ENCODE measurements at regions not wholly inside any gene's neighbourhood (a gene's known extent, or its start where the extent isn't known, plus 50 kb on each side); places are given as distances from the start of the nearest gene placed in this dataset.

- Histone ChIP-seq H3K36me3 (no peaks in the 10 kb centered on the region), H3K4me1 (no peaks in the 10 kb centered on the region), H4K20me1 (no peaks in the 10 kb centered on the region), H3K9me3 (replicated peaks in 1 of 11) (no peaks in the 10 kb centered on the region), H3K4me3 (no peak overlapping the region), H3K9ac (no peak overlapping the region), H3K27ac (no peak overlapping the region), H3K4me2 (no peak overlapping the region), H3K27me3 (no peaks in the 10 kb centered on the region)
- TF ChIP-seq Cebpa-rat (IDR thresholded peaks at IDR 0.05), result no peak
These were observed 1623.0 kb upstream of the ACVR2A start for GRCh38 chr2:146221826-146222225.

DNA sequence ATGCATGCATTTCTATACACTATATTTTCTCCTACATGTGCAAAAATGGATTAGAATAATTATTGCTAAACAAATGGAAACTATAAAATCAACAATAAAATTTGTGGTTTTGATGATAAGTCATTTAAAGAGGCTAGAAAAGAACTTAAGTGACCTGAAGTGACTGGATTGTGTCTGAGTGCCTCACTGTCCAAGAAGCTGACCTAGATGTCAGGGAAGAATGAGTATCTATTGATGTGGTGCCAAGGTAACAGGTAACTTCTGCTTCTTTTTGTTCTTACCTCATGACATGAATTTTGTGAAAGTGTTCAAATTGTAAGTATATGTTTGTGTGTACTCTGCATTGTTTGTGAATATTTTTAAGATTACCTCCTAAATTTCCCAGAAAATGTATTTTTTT is 1623.9 kb upstream of the ACVR2A start:
- Histone ChIP-seq H3K9ac (no peak overlapping the region), H3K9me3 (replicated peaks in 1 of 11) (no peaks in the 10 kb centered on the region), H3K27ac (no peak overlapping the region), H3K4me1 (no peaks in the 10 kb centered on the region), H3K4me2 (no peak overlapping the region), H3K36me3 (no peaks in the 10 kb centered on the region), H3K27me3 (no peaks in the 10 kb centered on the region), H4K20me1 (no peaks in the 10 kb centered on the region), H3K4me3 (no peak overlapping the region)
- no peak for TF ChIP-seq Cebpa-rat (IDR thresholded peaks at IDR 0.05)

DNA sequence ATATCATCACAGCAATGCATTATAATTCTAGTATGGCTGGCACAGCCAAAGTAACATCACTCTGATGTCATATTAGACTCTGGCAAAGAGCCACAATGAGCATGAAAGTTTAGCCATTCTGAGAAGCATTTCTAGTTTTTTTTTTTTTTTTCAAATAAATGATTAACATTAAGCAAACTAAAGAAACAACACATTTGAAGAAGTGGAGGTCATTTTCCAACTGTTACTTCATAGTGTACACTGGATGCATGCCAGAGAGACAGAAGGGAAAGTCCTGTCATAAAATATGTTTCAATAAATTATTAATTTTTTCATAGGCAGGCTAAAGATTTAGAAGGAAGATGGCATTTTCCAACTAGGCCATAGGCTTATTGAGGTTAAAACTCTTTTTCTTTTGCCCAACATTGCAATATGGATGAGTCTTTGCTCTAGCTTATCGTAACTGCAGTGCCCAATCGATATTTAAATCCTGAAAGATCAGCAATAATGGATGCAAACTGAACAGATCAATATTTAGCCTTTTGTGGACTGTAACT is 1630.4 kb upstream of the ACVR2A start:
- Histone ChIP-seq H3K27ac (no peak overlapping the region), H3K4me3 (no peak overlapping the region), H3K4me2 (no peak overlapping the region), H4K20me1 (no peaks in the 10 kb centered on the region), H3K36me3 (no peaks in the 10 kb centered on the region), H3K27me3 (no peaks in the 10 kb centered on the region), H3K4me1 (no peaks in the 10 kb centered on the region), H3K9ac (no peak overlapping the region), H3K9me3 (replicated peaks in 1 of 11) (no peaks in the 10 kb centered on the region; a peak in 1 of 22 replicates)
- TF ChIP-seq Cebpa-rat (IDR thresholded peaks at IDR 0.05), result no peak

- Histone ChIP-seq H4K20me1 (no peaks in the 10 kb centered on the region), H3K4me1 (no peaks in the 10 kb centered on the region), H3K9ac (no peak overlapping the region), H3K27me3 (no peaks in the 10 kb centered on the region), H3K9me3 (replicated peaks in 1 of 11) (no peaks in the 10 kb centered on the region; a peak in 1 of 22 replicates), H3K4me3 (no peak overlapping the region), H3K36me3 (no peaks in the 10 kb centered on the region), H3K27ac (no peak overlapping the region), H3K4me2 (no peak overlapping the region)
- TF ChIP-seq Cebpa-rat (IDR thresholded peaks at IDR 0.05), result no peak
These were observed 1631.2 kb upstream of the ACVR2A start for GRCh38 chr2:146213674-146214073.

DNA sequence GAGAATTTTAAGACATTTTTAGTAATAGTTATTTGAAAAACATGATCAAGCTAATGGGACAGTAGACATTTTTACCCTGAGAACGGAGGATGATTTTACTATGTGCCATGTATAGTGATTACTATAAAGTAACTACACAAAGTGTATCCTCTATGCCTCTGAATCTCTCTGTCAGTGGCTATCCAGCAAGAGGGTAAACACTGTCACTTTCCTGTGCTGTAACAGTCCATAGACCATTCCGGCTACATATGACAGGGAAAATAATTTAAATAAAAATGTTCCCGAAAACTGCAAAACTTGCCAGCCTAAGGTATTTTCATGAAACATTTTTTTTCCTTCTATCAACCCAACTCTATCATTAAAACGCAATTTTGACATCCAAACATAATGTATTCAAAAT is 1632.2 kb upstream of the ACVR2A start:
- H3K27ac ChIP-seq, result no peak overlapping the region

DNA sequence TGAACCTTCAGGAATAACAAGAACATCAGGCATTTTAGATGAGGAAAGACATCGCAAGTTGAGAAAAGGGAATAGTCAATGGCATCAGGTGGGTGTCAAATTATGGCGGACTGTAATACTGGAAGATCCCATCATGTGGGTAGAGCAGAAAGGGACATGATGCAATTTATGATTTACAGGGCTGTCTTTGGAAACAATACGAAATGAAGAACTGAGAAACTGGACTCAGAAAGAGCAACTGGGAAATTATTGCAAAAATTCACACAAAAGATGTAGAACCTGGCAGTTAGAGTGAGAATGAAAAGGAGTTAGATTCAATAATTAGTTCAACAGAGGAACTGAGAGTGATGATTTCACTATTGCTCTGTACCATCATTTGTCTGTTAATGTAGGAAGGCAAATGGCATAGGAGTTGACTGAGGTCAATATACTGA is 1635.0 kb upstream of the ACVR2A start:
- TF ChIP-seq Cebpa-rat (IDR thresholded peaks at IDR 0.05), result no peak
- Histone ChIP-seq H4K20me1 (no peaks in the 10 kb centered on the region), H3K27ac (no peak overlapping the region), H3K27me3 (no peaks in the 10 kb centered on the region), H3K4me3 (no peak overlapping the region), H3K36me3 (no peaks in the 10 kb centered on the region), H3K4me1 (no peaks in the 10 kb centered on the region), H3K9me3 (replicated peaks in 1 of 11) (no peaks in the 10 kb centered on the region; a peak in 1 of 22 replicates), H3K4me2 (no peak overlapping the region), H3K9ac (no peak overlapping the region)

More for the DNA sequence above, 1632.2 kb upstream of the ACVR2A start:
- Histone ChIP-seq H3K27me3 (no peaks in the 10 kb centered on the region), H3K4me1 (no peaks in the 10 kb centered on the region), H3K9ac (no peak overlapping the region), H3K9me3 (replicated peaks in 1 of 11) (no peaks in the 10 kb centered on the region; a peak in 1 of 22 replicates), H3K4me3 (no peak overlapping the region), H4K20me1 (no peaks in the 10 kb centered on the region), H3K4me2 (no peak overlapping the region), H3K36me3 (no peaks in the 10 kb centered on the region)
- TF ChIP-seq Cebpa-rat (IDR thresholded peaks at IDR 0.05), result no peak

- Histone ChIP-seq H3K9ac (no peak overlapping the region), H3K9me3 (replicated peaks in 1 of 11) (no peaks in the 10 kb centered on the region; a peak in 1 of 22 replicates), H3K4me3 (no peak overlapping the region), H4K20me1 (no peaks in the 10 kb centered on the region), H3K4me1 (no peaks in the 10 kb centered on the region), H3K36me3 (no peaks in the 10 kb centered on the region), H3K27ac (no peak overlapping the region), H3K27me3 (no peaks in the 10 kb centered on the region), H3K4me2 (no peak overlapping the region)
- TF ChIP-seq Cebpa-rat (IDR thresholded peaks at IDR 0.05), result no peak
These were observed 1636.9 kb upstream of the ACVR2A start for GRCh38 chr2:146207901-146208300.

- Histone ChIP-seq H3K4me2 (no peak overlapping the region), H3K36me3 (no peaks in the 10 kb centered on the region), H3K27me3 (no peaks in the 10 kb centered on the region), H3K9me3 (replicated peaks in 1 of 11) (no peaks in the 10 kb centered on the region; a peak in 1 of 22 replicates), H3K9ac (no peak overlapping the region), H3K27ac (no peak overlapping the region), H4K20me1 (no peaks in the 10 kb centered on the region), H3K4me3 (no peak overlapping the region), H3K4me1 (no peaks in the 10 kb centered on the region)
- no peak for TF ChIP-seq Cebpa-rat (IDR thresholded peaks at IDR 0.05)
These were observed 1637.4 kb upstream of the ACVR2A start for GRCh38 chr2:146207417-146207816.

GRCh38 chr2:146203064-146203624 is 1641.7 kb upstream of the ACVR2A start:
- Histone ChIP-seq H3K4me3 (no peak overlapping the region), H4K20me1 (no peaks in the 10 kb centered on the region), H3K27me3 (no peaks in the 10 kb centered on the region), H3K9me3 (replicated peaks in 1 of 11) (no peaks in the 10 kb centered on the region), H3K4me2 (no peak overlapping the region), H3K27ac (no peak overlapping the region), H3K9ac (no peak overlapping the region), H3K4me1 (no peaks in the 10 kb centered on the region), H3K36me3 (no peaks in the 10 kb centered on the region)
- no peak for TF ChIP-seq Cebpa-rat (IDR thresholded peaks at IDR 0.05)

DNA sequence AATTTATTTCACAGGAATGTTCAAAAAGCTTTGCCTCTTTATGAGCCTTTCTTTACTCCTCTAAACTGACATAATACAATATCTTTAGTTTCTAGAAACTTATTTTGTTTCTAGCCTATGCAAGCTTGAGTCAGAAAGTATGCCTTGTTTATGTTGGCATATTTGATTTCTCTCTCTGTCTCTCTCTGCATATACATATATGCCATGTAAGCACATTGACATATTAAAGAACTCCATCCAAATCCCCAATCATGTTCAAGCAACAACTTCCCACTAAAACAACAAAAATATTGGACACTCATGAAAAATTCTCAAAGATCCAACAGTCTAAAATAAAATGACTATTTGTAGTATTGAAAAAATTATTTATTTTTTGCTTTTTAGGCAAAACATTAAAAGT is 1651.2 kb upstream of the ACVR2A start:
- TF ChIP-seq Cebpa-rat (IDR thresholded peaks at IDR 0.05), result no peak
- Histone ChIP-seq H3K9ac (no peak overlapping the region), H3K27me3 (no peaks in the 10 kb centered on the region), H3K9me3 (replicated peaks in 1 of 11) (no peaks in the 10 kb centered on the region), H4K20me1 (no peaks in the 10 kb centered on the region), H3K36me3 (no peaks in the 10 kb centered on the region), H3K4me3 (no peak overlapping the region), H3K27ac (no peak overlapping the region), H3K4me1 (no peaks in the 10 kb centered on the region), H3K4me2 (no peak overlapping the region)
